CD14-positive monocyte (primary cell): ENCODE measurements at regions not wholly inside any gene's neighbourhood (a gene's known extent, or its start where the extent isn't known, plus 50 kb on each side); places are given as distances from the start of the nearest gene placed in this dataset.

Source experiments
- DNase-seq, 3 donors: peaks; one replicate each; pipeline ENCODE4 v3.0.0-alpha.2; 2011 to 2022
- H2AFZ ChIP-seq: 2 replicates; pipeline ENCODE4 v1.6.0; 2012; ENCODE audit warnings: mild to moderate bottlenecking, low read depth, low read length, inconsistent platforms; ENCODE audit not compliant: insufficient read depth, poor library complexity, severe bottlenecking
- H3K27ac ChIP-seq, 2 donors: 1 replicate in 1 of 2; 2 replicates in 1 of 2; pipeline ENCODE4 v1.5.1; 2012 to 2013; ENCODE audit warnings: low read length in 2 of 2, control low read depth in 1 of 2, inconsistent platforms in 1 of 2, low read depth in 1 of 2, mild to moderate bottlenecking in 1 of 2
- H3K27me3 ChIP-seq, 2 donors: one replicate each; pipeline versions ENCODE4 v1.6.0 to v1.6.1; 2011 to 2013; ENCODE audit warnings: low read length in 2 of 2; ENCODE audit not compliant: control insufficient read depth in 2 of 2, insufficient read depth in 2 of 2
- H3K36me3 ChIP-seq, 2 donors: replicated peaks in 1 of 2; 1 replicate in 1 of 2; 2 replicates in 1 of 2; pipeline versions ENCODE4 v1.5.1 to v1.6.1; 2012 to 2013; ENCODE audit warnings: low read length in 2 of 2, control low read depth in 1 of 2, inconsistent platforms in 1 of 2, mild to moderate bottlenecking in 1 of 2; ENCODE audit not compliant: insufficient read depth in 2 of 2, control insufficient read depth in 1 of 2
- H3K4me1 ChIP-seq, 2 donors: 1 replicate in 1 of 2; 2 replicates in 1 of 2; pipeline versions ENCODE4 v1.5.1 to v1.6.1; 2012 to 2013; ENCODE audit warnings: low read length in 2 of 2, control low read depth in 1 of 2, inconsistent platforms in 1 of 2, mild to moderate bottlenecking in 1 of 2, moderate library complexity in 1 of 2; ENCODE audit not compliant: insufficient read depth in 2 of 2, control insufficient read depth in 1 of 2
- H3K4me2 ChIP-seq: replicated peaks from 2 replicates; pipeline ENCODE3; 2012; ENCODE audit warnings: low read length, moderate library complexity, mild to moderate bottlenecking; ENCODE audit not compliant: poor library complexity, severe bottlenecking; ENCODE audit errors: extremely low read depth
- H3K4me3 ChIP-seq, 3 experiments: fragments of 200-600 bp in 1 of 3; sonication (generic) in 1 of 3; replicated peaks in 1 of 3; 1 replicate in 2 of 3; 2 replicates in 1 of 3; pipeline ENCODE4 v1.5.1; 2011 to 2013; ENCODE audit warnings: low read length in 3 of 3, mild to moderate bottlenecking in 3 of 3, control low read depth in 2 of 3, low read depth in 2 of 3, inconsistent platforms in 1 of 3, moderate library complexity in 1 of 3
- H3K79me2 ChIP-seq: 2 replicates; pipeline ENCODE4 v1.6.0; 2012; ENCODE audit warnings: mild to moderate bottlenecking, control low read depth, inconsistent platforms, low read length, moderate library complexity; ENCODE audit not compliant: insufficient read depth
- H3K9ac ChIP-seq: 2 replicates; pipeline ENCODE4 v1.6.0; 2017; ENCODE audit warnings: low read length, mild to moderate bottlenecking; ENCODE audit not compliant: insufficient read depth, poor library complexity, severe bottlenecking
- H3K9me3 ChIP-seq, 2 donors: replicated peaks in 1 of 2; 1 replicate in 1 of 2; 2 replicates in 1 of 2; pipeline versions ENCODE4 v1.5.1 to v1.6.1; 2012 to 2013; ENCODE audit warnings: low read length in 2 of 2, control low read depth in 1 of 2; ENCODE audit not compliant: control insufficient read depth in 1 of 2, insufficient read depth in 1 of 2
- H4K20me1 ChIP-seq: 2 replicates; pipeline ENCODE4 v1.6.0; 2012; ENCODE audit warnings: mild to moderate bottlenecking, low read length, control low read depth, moderate library complexity; ENCODE audit not compliant: insufficient read depth
- H3K27ac Mint-ChIP-seq, 7 donors: one replicate each; pipeline ENCODE4 v1.8.0; 2020; ENCODE audit warnings: mild to moderate bottlenecking in 7 of 7, mixed read lengths in 7 of 7, moderate library complexity in 6 of 7, inconsistent platforms in 2 of 7
- H3K27me3 Mint-ChIP-seq, 3 donors: one replicate each; pipeline ENCODE4 v1.8.0; 2021 to 2022; ENCODE audit warnings: low read depth in 3 of 3, mild to moderate bottlenecking in 3 of 3, mixed read lengths in 3 of 3, moderate library complexity in 3 of 3, inconsistent platforms in 1 of 3
- H3K36me3 Mint-ChIP-seq, 2 donors: one replicate each; pipeline ENCODE4 v1.8.0; 2020; ENCODE audit warnings: mixed read lengths in 2 of 2, inconsistent platforms in 1 of 2, mild to moderate bottlenecking in 1 of 2
- H3K4me1 Mint-ChIP-seq: one replicate; pipeline ENCODE4 v1.8.0; 2020; ENCODE audit warnings: mild to moderate bottlenecking, mixed read lengths
- H3K4me3 Mint-ChIP-seq, 2 donors: one replicate each; pipeline ENCODE4 v1.8.0; 2020; ENCODE audit warnings: mild to moderate bottlenecking in 2 of 2, mixed read lengths in 2 of 2, moderate library complexity in 1 of 2
- H3K9me3 Mint-ChIP-seq, 7 donors: one replicate each; pipeline ENCODE4 v1.8.0; 2020 to 2022; ENCODE audit warnings: mixed read lengths in 7 of 7, mild to moderate bottlenecking in 6 of 7, moderate library complexity in 6 of 7, inconsistent platforms in 2 of 7
- WGBS: methylation state at CpG from one replicate; pipeline ENCODE4 v1.1.5; 2013; ENCODE audit warnings: missing lambda C conversion rate; ENCODE audit not compliant: insufficient coverage; 5-methylcytosine and 5-hydroxymethylcytosine counted together
- intact Hi-C, 2 donors: fragments of 100-400 bp; cut with micrococcal nuclease; formaldehyde crosslinking; loops; one replicate each; pipeline versions ENCODE4 v1.15.0 to v1.15.1; 2023
- TF ChIP-seq, protein P1 (sequence below): fragments of 200-600 bp; IDR thresholded peaks from one replicate; pipeline ENCODE4 v1.8.0; 2022; ENCODE audit warnings: antibody characterized with exemption, mild to moderate bottlenecking

DNA sequence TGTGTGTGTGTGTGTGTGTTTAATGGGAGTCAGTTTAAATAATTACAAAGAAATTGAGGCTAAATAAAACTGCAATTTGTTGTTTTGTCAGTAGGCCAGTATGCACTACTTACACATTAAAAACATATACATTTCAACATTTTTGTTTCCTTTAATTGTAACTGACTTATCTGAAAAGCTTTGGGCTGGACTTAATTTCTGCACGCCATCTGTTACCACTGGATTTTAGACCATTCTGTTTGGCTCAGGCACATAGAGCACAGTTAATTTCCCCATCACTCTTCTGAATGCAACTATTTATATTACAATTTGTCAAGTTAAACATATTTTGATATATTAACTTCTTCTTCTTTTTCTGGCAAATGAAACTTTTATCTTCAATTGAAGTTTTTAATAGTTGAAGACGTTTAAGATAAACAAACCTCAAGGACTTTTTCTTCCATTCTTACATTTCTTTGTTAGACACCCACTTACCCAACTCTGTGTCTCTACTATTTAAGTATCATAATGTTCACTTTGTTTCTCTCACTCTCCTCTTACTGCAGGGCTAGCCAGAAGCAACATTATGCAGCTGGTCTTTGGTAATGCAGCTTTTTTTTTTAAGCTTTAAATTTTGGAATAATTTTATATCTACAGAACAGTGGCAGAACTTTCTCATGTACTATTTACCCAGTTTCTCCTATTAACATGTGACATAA lies 253.4 kb upstream of the ANKH start:
- H3K4me3 Mint-ChIP-seq: no peak overlapping the region
- H3K9me3 ChIP-seq: no peaks in the 10 kb centered on the region
- intact Hi-C loops: no loop called here

DNA sequence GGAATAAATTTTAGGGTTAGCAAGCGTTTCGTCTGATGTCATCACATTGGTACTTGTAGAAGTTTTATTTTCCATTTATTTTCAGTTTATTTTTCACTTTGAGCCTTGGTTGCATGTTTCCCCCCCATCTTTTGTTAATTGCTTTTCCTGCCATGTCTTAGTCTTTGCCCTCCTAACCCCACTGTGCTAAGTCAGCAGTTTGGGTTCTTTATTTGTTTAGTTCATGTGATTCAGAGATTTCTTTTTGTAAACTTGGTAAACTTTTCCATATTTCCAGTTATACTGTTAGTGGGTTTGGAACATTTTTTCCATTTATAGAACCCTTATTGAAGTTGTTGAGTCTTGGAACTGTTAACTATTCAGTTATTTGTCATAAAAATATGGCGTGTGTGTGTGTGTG lies 252.9 kb upstream of the ANKH start:
- DNase-seq: no peak
- Histone ChIP-seq H4K20me1 (no peaks in the 10 kb centered on the region), H3K9me3 (no peaks in the 10 kb centered on the region), H3K4me3 (no peak overlapping the region), H3K36me3 (no peaks in the 10 kb centered on the region), H3K4me2 (no peak overlapping the region), H2AFZ (no peak overlapping the region), H3K27ac (no peak overlapping the region), H3K4me1 (no peaks in the 10 kb centered on the region), H3K79me2 (no peaks in the 10 kb centered on the region), H3K27me3 (no peaks in the 10 kb centered on the region), H3K9ac (no peak overlapping the region)
- Mint-ChIP-seq H3K27ac (no peak overlapping the region), H3K36me3 (no peaks in the 10 kb centered on the region), H3K9me3 (peaks cover 0 to 7% (median 5%) of the 10 kb centered on the region in 7 donors), H3K4me3 (no peak overlapping the region), H3K4me1 (no peaks in the 10 kb centered on the region), H3K27me3 (no peaks in the 10 kb centered on the region)
- intact Hi-C loops: no loop called here
- WGBS: no CpG with 5 or more reads among the region's 3 CpGs
- TF ChIP-seq, protein P1, sequence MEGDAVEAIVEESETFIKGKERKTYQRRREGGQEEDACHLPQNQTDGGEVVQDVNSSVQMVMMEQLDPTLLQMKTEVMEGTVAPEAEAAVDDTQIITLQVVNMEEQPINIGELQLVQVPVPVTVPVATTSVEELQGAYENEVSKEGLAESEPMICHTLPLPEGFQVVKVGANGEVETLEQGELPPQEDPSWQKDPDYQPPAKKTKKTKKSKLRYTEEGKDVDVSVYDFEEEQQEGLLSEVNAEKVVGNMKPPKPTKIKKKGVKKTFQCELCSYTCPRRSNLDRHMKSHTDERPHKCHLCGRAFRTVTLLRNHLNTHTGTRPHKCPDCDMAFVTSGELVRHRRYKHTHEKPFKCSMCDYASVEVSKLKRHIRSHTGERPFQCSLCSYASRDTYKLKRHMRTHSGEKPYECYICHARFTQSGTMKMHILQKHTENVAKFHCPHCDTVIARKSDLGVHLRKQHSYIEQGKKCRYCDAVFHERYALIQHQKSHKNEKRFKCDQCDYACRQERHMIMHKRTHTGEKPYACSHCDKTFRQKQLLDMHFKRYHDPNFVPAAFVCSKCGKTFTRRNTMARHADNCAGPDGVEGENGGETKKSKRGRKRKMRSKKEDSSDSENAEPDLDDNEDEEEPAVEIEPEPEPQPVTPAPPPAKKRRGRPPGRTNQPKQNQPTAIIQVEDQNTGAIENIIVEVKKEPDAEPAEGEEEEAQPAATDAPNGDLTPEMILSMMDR: no peak

More for the DNA sequence above, 253.4 kb upstream of the ANKH start:
- Mint-ChIP-seq H3K9me3 (peaks cover 0 to 7% (median 5%) of the 10 kb centered on the region in 7 donors), H3K4me1 (no peaks in the 10 kb centered on the region), H3K27me3 (no peaks in the 10 kb centered on the region), H3K36me3 (no peaks in the 10 kb centered on the region), H3K27ac (no peak overlapping the region)
- Histone ChIP-seq H3K9ac (no peak overlapping the region), H3K79me2 (no peaks in the 10 kb centered on the region), H3K36me3 (no peaks in the 10 kb centered on the region), H4K20me1 (no peaks in the 10 kb centered on the region), H2AFZ (no peak overlapping the region), H3K4me3 (no peak overlapping the region), H3K27ac (no peak overlapping the region), H3K4me1 (no peaks in the 10 kb centered on the region), H3K27me3 (no peaks in the 10 kb centered on the region), H3K4me2 (no peak overlapping the region)
- DNase-seq: no peak
- no CpG with 5 or more reads among the region's 2 CpGs for WGBS
- TF ChIP-seq, protein P1: no peak
